ENCODE measurements at regions not wholly inside any gene's neighbourhood (a gene's known extent, or its start where the extent isn't known, plus 50 kb on each side); places are given as distances from the start of the nearest gene placed in this dataset.

DNA sequence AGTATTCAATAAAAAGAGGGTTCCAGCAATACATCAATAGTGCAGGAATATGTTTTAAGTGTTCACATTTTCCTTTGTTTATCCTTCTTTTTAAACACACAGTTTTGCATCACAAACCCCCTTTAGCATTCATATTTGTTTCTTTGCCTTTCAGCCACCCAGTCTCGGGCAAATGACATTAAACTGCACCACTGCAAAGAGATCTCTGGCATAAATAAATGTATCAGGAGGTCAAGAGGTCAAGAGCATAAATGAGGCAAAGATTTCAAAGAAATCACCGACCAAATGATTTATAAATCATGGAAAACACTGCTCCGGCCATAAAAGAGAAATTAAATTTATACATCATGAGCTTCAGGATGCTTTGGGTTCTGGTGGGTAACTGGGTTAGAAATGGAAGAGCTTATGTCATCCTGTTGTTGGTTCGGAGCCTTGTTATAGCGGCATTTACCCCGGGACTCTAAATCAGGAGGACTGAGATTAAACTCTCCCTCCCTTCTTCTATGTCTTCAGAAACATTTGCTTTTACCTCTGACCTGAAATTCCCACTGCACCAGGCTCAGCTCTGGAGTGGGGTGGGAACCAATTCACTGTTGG is 449.6 kb upstream of the CLINT1 start:
- Histone ChIP-seq H4K20me1 (ENCODE audit: low read length) (no peaks in the 10 kb centered on the region), H3K4me3 (ENCODE audit: low read length) (no peak overlapping the region), H2AFZ (ENCODE audit: low read length) (no peak overlapping the region), H3K27me3 (ENCODE audit: low read length) (peaks cover 58% of the 10 kb centered on the region), H3K27ac (ENCODE audit: low read length) (no peak overlapping the region), H3K4me2 (ENCODE audit: low read length) (no peak overlapping the region), H3K9me3 (ENCODE audit: low read length) (no peaks in the 10 kb centered on the region), H3K79me2 (ENCODE audit: low read length) (no peaks in the 10 kb centered on the region), H3K9me2 (replicated peaks; ENCODE audit: low read length) (no peaks in the 10 kb centered on the region), H3K9ac (ENCODE audit: low read length) (no peak overlapping the region), H3K36me3 (ENCODE audit: low read depth, low read length) (no peaks in the 10 kb centered on the region), H3F3A (ENCODE audit: low read length, unreplicated experiment) (no peaks in the 10 kb centered on the region), H3K4me1 (ENCODE audit: insufficient read depth, low read length) (no peaks in the 10 kb centered on the region)
- CTCF ChIA-PET = no interaction called here
- BruUV-seq (replicated peaks) = no TSS peak
- intact Hi-C loops (cut with micrococcal nuclease) = no loop called here
- POLR2A ChIA-PET (ENCODE audit: unreplicated experiment) = no interaction called here
- TF ChIP-seq, protein P1, sequence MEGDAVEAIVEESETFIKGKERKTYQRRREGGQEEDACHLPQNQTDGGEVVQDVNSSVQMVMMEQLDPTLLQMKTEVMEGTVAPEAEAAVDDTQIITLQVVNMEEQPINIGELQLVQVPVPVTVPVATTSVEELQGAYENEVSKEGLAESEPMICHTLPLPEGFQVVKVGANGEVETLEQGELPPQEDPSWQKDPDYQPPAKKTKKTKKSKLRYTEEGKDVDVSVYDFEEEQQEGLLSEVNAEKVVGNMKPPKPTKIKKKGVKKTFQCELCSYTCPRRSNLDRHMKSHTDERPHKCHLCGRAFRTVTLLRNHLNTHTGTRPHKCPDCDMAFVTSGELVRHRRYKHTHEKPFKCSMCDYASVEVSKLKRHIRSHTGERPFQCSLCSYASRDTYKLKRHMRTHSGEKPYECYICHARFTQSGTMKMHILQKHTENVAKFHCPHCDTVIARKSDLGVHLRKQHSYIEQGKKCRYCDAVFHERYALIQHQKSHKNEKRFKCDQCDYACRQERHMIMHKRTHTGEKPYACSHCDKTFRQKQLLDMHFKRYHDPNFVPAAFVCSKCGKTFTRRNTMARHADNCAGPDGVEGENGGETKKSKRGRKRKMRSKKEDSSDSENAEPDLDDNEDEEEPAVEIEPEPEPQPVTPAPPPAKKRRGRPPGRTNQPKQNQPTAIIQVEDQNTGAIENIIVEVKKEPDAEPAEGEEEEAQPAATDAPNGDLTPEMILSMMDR (conservative IDR thresholded peaks at IDR 0.05; ENCODE audit: low read depth, low read length) = no peak
- TF ChIP-seq EZH2 (IDR thresholded peaks at IDR 0.05; ENCODE audit: low read length, unreplicated experiment) = no peak
- TF ChIP-seq EZH2phosphoT487 (IDR thresholded peaks at IDR 0.05; ENCODE audit: borderline replicate concordance, low read length) = no peak
- DNase-seq = no peak
- no peak for ATAC-seq

DNA sequence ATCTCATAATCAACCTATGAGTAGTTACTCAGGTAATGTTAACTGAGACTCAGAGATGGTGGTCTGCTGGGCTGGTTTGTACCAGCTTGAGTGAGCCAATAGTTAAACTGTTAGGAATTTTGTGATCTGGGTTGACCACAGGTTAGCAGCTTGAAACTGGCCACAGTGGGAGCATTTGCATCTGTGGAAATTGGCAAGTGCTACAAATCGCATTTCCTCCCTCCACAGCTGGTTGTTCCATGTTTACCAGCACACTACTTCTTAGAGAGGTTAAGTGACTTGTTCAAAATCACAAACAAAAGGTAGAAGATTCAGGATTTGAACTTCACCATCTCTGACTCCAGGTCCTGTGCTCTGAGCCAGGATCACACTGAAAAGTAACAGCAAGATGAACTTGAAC is 446.9 kb upstream of the CLINT1 start:
- Histone ChIP-seq H3K9me3 (ENCODE audit: low read length) (no peaks in the 10 kb centered on the region), H3K4me3 (ENCODE audit: low read length) (no peak overlapping the region), H3K27ac (ENCODE audit: low read length) (no peak overlapping the region), H4K20me1 (ENCODE audit: low read length) (no peaks in the 10 kb centered on the region), H3K27me3 (ENCODE audit: low read length) (peaks cover 48% of the 10 kb centered on the region), H3K9me2 (replicated peaks; ENCODE audit: low read length) (no peaks in the 10 kb centered on the region), H3K36me3 (ENCODE audit: low read depth, low read length) (no peaks in the 10 kb centered on the region), H3K4me2 (ENCODE audit: low read length) (no peak overlapping the region), H3K4me1 (ENCODE audit: insufficient read depth, low read length) (no peaks in the 10 kb centered on the region), H3F3A (ENCODE audit: low read length, unreplicated experiment) (no peaks in the 10 kb centered on the region), H2AFZ (ENCODE audit: low read length) (no peak overlapping the region), H3K79me2 (ENCODE audit: low read length) (no peaks in the 10 kb centered on the region), H3K9ac (ENCODE audit: low read length) (no peak overlapping the region)
- intact Hi-C loops (cut with micrococcal nuclease) = no loop called here
- POLR2A ChIA-PET (ENCODE audit: unreplicated experiment) = no interaction called here
- no peak for ATAC-seq
- no peak for DNase-seq
- BruUV-seq (replicated peaks) = no TSS peak
- no peak for TF ChIP-seq EZH2phosphoT487 (IDR thresholded peaks at IDR 0.05; ENCODE audit: borderline replicate concordance, low read length)
- TF ChIP-seq, protein P1 (conservative IDR thresholded peaks at IDR 0.05; ENCODE audit: low read depth, low read length) = no peak
- CTCF ChIA-PET = no interaction called here

DNA sequence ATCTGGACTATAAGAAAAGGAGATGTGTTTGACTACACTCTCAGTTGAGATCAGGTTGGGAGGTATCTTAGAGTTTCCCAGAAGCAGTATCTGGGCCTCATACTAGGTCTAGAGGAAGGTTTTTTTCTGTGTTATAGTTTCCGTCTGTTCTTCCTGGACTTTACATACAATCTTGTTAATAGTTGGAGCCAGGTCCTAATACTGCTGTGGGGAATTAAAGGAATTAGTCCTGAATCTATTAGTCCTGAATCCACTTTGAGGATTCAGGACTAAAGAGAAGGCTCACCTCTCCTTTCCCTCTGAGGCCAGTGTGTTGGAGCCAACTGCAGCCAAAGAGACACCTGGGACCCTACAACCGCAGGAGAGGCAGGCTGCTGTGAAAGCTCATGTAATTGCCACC is 445.7 kb upstream of the CLINT1 start:
- Histone ChIP-seq H3F3A (ENCODE audit: low read length, unreplicated experiment) (no peaks in the 10 kb centered on the region), H4K20me1 (ENCODE audit: low read length) (no peaks in the 10 kb centered on the region), H3K4me3 (ENCODE audit: low read length) (no peak overlapping the region), H3K9ac (ENCODE audit: low read length) (no peak overlapping the region), H3K79me2 (ENCODE audit: low read length) (no peaks in the 10 kb centered on the region), H3K9me3 (ENCODE audit: low read length) (no peaks in the 10 kb centered on the region), H3K27ac (ENCODE audit: low read length) (no peak overlapping the region), H3K4me2 (ENCODE audit: low read length) (no peak overlapping the region), H2AFZ (ENCODE audit: low read length) (no peak overlapping the region), H3K9me2 (replicated peaks; ENCODE audit: low read length) (no peaks in the 10 kb centered on the region), H3K4me1 (ENCODE audit: insufficient read depth, low read length) (no peaks in the 10 kb centered on the region), H3K36me3 (ENCODE audit: low read depth, low read length) (no peaks in the 10 kb centered on the region), H3K27me3 (ENCODE audit: low read length) (peaks cover 61% of the 10 kb centered on the region)
- POLR2A ChIA-PET (ENCODE audit: unreplicated experiment) = no interaction called here
- intact Hi-C loops (cut with micrococcal nuclease) = no loop called here
- TF ChIP-seq EZH2phosphoT487 (IDR thresholded peaks at IDR 0.05; ENCODE audit: borderline replicate concordance, low read length) (no peak), EZH2 (IDR thresholded peaks at IDR 0.05; ENCODE audit: low read length, unreplicated experiment) (no peak)
- TF ChIP-seq, protein P1 (conservative IDR thresholded peaks at IDR 0.05; ENCODE audit: low read depth, low read length) = no peak
- CTCF ChIA-PET = no interaction called here
- BruUV-seq (replicated peaks) = no TSS peak
- DNase-seq (no peak), ATAC-seq (no peak)

Measured in PC-3 (cell line).